ENCODE measurements at regions not wholly inside any gene's neighbourhood (a gene's known extent, or its start where the extent isn't known, plus 50 kb on each side); places are given as distances from the start of the nearest gene placed in this dataset.

DNA sequence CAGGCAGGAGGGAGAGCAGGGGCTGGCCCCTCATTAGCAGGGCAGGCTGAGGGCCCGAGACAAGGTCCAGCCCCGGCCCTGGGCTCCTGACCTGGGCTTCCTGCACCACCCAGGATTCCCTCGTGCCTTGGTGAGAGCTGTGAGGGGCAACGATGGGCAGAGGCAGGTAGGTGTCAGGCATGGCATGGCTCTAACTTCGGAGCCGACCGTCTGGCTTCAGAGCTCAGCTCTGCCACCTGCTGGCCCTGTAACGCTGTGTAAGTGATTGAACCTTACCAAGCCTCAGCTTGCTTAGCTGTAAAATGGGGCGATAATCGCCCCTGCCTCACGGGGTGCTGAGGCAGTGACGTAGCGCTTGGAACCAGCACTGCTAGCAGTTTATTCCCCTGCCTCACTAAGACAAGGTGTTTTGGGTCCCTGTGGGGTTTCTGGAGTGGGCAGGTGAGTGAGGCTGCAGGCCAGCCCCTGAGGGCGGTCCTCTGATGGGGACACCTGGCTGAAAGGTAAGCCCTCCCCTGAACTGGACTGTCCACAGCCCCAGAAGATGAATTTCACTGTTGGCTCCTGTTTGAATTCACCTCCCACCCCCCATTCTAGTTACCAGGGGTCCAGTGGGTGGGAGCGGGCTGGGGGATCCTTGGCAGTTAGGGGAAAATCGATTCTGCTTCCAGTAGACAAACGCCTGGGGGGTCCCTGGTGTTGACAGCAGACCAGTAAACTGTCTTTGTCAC lies 184.8 kb upstream of the GSE1 start:
- TF ChIP-seq, protein P1, sequence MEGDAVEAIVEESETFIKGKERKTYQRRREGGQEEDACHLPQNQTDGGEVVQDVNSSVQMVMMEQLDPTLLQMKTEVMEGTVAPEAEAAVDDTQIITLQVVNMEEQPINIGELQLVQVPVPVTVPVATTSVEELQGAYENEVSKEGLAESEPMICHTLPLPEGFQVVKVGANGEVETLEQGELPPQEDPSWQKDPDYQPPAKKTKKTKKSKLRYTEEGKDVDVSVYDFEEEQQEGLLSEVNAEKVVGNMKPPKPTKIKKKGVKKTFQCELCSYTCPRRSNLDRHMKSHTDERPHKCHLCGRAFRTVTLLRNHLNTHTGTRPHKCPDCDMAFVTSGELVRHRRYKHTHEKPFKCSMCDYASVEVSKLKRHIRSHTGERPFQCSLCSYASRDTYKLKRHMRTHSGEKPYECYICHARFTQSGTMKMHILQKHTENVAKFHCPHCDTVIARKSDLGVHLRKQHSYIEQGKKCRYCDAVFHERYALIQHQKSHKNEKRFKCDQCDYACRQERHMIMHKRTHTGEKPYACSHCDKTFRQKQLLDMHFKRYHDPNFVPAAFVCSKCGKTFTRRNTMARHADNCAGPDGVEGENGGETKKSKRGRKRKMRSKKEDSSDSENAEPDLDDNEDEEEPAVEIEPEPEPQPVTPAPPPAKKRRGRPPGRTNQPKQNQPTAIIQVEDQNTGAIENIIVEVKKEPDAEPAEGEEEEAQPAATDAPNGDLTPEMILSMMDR (IDR thresholded peaks at IDR 0.05) = peak; percentile 76; the same call in 1 of the 2 replicates
- TF ChIP-seq POLR2AphosphoS5 (IDR thresholded peaks at IDR 0.05; ENCODE audit: low read depth, low read length) = no peak
- TF ChIP-seq SIN3A (IDR thresholded peaks at IDR 0.05; ENCODE audit: borderline replicate concordance, insufficient read depth, low read depth, low read length) = no peak
